HEK293T (cell line): ENCODE measurements at regions not wholly inside any gene's neighbourhood (a gene's known extent, or its start where the extent isn't known, plus 50 kb on each side); places are given as distances from the start of the nearest gene placed in this dataset.

Experiments
- BHLHE40 ChIP-seq: fragments of 450-650 bp; IDR thresholded peaks from 2 replicates; pipeline ENCODE4 v1.6.1; 2016; ENCODE audit warnings: mild to moderate bottlenecking, moderate library complexity, borderline replicate concordance
- CTBP1 ChIP-seq: fragments of 450-650 bp; IDR thresholded peaks from 2 replicates; pipeline ENCODE4 v1.6.1; 2016; ENCODE audit warnings: borderline replicate concordance
- FOXA1 ChIP-seq: fragments of 450-650 bp; IDR thresholded peaks from 2 replicates; pipeline ENCODE4 v1.6.1; 2016; ENCODE audit warnings: mild to moderate bottlenecking
- FOXM1 ChIP-seq: fragments of 450-650 bp; IDR thresholded peaks from 2 replicates; pipeline ENCODE4 v1.6.1; 2017; ENCODE audit warnings: mild to moderate bottlenecking, borderline replicate concordance
- LEF1 ChIP-seq: fragments of 450-650 bp; IDR thresholded peaks from 2 replicates; pipeline ENCODE4 v1.6.1; 2017; ENCODE audit warnings: mild to moderate bottlenecking, borderline replicate concordance
- NFRKB ChIP-seq: fragments of 450-650 bp; IDR thresholded peaks from 2 replicates; pipeline ENCODE4 v1.6.1; 2016; ENCODE audit warnings: mild to moderate bottlenecking, moderate library complexity

DNA sequence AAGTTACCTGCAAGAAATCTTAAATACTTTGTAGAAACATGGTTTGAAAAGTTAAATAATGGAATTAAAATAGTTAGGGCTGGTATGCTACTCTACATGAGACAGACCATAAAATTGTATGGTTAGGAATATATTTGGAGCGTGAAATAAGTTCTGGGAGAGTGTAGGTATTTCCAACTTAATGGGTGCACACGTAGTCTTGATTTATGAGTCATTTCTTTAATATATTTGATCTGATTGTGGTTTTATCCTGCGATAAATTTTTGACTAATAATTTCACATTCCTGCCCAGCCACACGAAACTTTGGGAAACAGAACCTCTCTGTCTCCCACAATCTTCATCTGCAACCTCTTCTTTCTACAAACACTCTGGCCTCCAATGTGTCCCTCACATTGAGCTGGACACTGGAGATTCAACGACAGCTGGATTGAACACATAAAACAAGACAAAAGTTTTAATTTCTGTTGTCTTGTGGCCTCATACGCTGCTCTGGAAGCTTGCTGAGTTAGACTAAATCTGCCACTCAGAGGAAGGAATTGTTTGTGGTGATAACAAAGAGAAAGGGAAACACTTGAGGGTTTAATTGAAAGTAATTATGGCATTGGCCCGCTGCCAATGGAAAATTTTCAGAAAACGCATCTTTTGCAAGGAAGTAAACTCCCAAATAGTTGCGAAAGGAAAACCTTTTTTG is 201.8 kb upstream of the ZNF608 start:
- TF ChIP-seq FOXA1, result no peak
- TF ChIP-seq CTBP1, result no peak
- no peak for TF ChIP-seq BHLHE40
- TF ChIP-seq FOXM1, result no peak
- TF ChIP-seq LEF1, result no peak
- no peak for TF ChIP-seq NFRKB
